GM18505 (cell line): ENCODE measurements at regions not wholly inside any gene's neighbourhood (a gene's known extent, or its start where the extent isn't known, plus 50 kb on each side); places are given as distances from the start of the nearest gene placed in this dataset.

ENCODE experiments used
- ATAC-seq: cut with Tn5 transposase; IDR thresholded peaks from one replicate; pipeline ENCODE4 v1.9.1; 2021; ENCODE audit not compliant: unreplicated experiment
- POLR2A ChIP-seq: IDR thresholded peaks from 4 replicates; pipeline ENCODE4 v1.6.1; 2011; ENCODE audit warnings: borderline replicate concordance; ENCODE audit not compliant: insufficient read depth, insufficient read length; ENCODE audit errors: extremely low read depth

- ATAC-seq = no peak
- TF ChIP-seq POLR2A = no peak
These were observed 195.4 kb upstream of the PREP start for GRCh38 chr6:105598264-105598663.

- ATAC-seq = no peak
- no peak for TF ChIP-seq POLR2A
These were observed 193.4 kb upstream of the PREP start for GRCh38 chr6:105596284-105596755.

- no peak for ATAC-seq
- no peak for TF ChIP-seq POLR2A
These were observed 192.9 kb upstream of the PREP start for GRCh38 chr6:105595829-105596228.

- ATAC-seq = no peak
- TF ChIP-seq POLR2A = no peak
These were observed 191.9 kb upstream of the PREP start for GRCh38 chr6:105594821-105595220.

- no peak for TF ChIP-seq POLR2A
- ATAC-seq = no peak
These were observed 191.2 kb upstream of the PREP start for GRCh38 chr6:105593805-105594671.

GRCh38 chr6:105593056-105593690 is 190.3 kb upstream of the PREP start:
- no peak for TF ChIP-seq POLR2A
- no peak for ATAC-seq

GRCh38 chr6:105592329-105592728 is 189.4 kb upstream of the PREP start:
- TF ChIP-seq POLR2A = no peak
- no peak for ATAC-seq

GRCh38 chr6:105591053-105591452 is 188.2 kb upstream of the PREP start:
- peak; percentile 95 for ATAC-seq
- no peak for TF ChIP-seq POLR2A

- no peak for ATAC-seq
- TF ChIP-seq POLR2A = no peak
These were observed 185.3 kb upstream of the PREP start for GRCh38 chr6:105588123-105588710.

- no peak for TF ChIP-seq POLR2A
- no peak for ATAC-seq
These were observed 184.7 kb upstream of the PREP start for GRCh38 chr6:105587349-105588122.

- no peak for ATAC-seq
These were observed 175.4 kb upstream of the PREP start for GRCh38 chr6:105578179-105578707.

GRCh38 chr6:105573556-105573955 is 170.7 kb upstream of the PREP start:
- ATAC-seq = no peak
- no peak for TF ChIP-seq POLR2A

More at GRCh38 chr6:105578179-105578707, 175.4 kb upstream of the PREP start:
- no peak for TF ChIP-seq POLR2A

GRCh38 chr6:105573138-105573537 is 170.3 kb upstream of the PREP start:
- no peak for TF ChIP-seq POLR2A
- ATAC-seq = no peak
